ENCODE measurements at regions not wholly inside any gene's neighbourhood (a gene's known extent, or its start where the extent isn't known, plus 50 kb on each side); places are given as distances from the start of the nearest gene placed in this dataset.

DNA sequence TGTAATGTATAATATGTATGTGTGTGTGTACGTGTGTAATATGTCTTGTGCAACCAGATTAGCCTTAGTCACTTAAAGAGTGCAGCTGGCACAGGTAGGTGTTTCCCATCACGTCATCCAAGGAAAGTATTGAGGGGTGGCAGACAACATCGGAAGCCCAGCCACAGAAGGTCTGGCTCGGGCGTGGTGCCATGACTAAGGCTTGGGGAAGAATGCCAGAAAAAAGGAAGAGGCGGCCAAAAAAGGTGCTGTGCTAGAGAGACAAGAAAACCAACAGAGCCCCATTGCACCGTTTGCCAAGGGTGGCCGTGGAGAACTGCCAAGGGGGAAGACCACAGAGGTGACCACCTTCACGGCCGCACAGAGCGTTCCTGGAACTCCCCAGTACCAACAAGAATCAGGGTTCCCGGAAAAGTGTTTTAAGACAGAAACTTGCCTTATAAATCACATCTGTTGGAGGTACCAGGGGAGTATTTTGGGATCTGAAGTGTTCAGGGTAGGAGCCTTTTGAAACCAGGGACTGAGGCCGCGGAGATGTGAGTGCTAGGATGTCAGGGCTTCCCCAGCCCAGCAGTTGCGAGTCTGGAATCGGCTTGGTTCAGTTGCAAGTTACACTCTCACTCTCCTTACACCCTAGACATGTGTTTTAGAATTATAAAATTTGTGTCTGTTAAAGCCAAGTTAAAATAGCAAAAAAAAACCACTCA is 131.2 kb upstream of the DYRK2 start:
- Histone ChIP-seq H3K4me3 (no peak overlapping the region), H3K27me3 (replicated peaks in 1 of 7) (no peaks in the 10 kb centered on the region), H3K4me1 (peaks cover 0 to 26% (median 5%) of the 10 kb centered on the region in 6 donors), H3K36me3 (no peaks in the 10 kb centered on the region), H3K9me3 (no peaks in the 10 kb centered on the region), H3K27ac (no peak overlapping the region)
- intact Hi-C loops (cut with DNase I; ENCODE audit: low total_unique reads): no loop called here
- WGBS, 5 donors: 51 to 83% (median 73%) methylated on average over 16 of the region's 16 CpGs
- TF ChIP-seq POLR2A (IDR thresholded peaks at IDR 0.05): no peak
- no peak for TF ChIP-seq POLR2AphosphoS5 (IDR thresholded peaks at IDR 0.05)
- TF ChIP-seq, protein P1, sequence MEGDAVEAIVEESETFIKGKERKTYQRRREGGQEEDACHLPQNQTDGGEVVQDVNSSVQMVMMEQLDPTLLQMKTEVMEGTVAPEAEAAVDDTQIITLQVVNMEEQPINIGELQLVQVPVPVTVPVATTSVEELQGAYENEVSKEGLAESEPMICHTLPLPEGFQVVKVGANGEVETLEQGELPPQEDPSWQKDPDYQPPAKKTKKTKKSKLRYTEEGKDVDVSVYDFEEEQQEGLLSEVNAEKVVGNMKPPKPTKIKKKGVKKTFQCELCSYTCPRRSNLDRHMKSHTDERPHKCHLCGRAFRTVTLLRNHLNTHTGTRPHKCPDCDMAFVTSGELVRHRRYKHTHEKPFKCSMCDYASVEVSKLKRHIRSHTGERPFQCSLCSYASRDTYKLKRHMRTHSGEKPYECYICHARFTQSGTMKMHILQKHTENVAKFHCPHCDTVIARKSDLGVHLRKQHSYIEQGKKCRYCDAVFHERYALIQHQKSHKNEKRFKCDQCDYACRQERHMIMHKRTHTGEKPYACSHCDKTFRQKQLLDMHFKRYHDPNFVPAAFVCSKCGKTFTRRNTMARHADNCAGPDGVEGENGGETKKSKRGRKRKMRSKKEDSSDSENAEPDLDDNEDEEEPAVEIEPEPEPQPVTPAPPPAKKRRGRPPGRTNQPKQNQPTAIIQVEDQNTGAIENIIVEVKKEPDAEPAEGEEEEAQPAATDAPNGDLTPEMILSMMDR (IDR thresholded peaks at IDR 0.05 in 8 of 11, conservative IDR thresholded peaks at IDR 0.05 in 3 of 11): no peak
- DNase-seq: no peak

DNA sequence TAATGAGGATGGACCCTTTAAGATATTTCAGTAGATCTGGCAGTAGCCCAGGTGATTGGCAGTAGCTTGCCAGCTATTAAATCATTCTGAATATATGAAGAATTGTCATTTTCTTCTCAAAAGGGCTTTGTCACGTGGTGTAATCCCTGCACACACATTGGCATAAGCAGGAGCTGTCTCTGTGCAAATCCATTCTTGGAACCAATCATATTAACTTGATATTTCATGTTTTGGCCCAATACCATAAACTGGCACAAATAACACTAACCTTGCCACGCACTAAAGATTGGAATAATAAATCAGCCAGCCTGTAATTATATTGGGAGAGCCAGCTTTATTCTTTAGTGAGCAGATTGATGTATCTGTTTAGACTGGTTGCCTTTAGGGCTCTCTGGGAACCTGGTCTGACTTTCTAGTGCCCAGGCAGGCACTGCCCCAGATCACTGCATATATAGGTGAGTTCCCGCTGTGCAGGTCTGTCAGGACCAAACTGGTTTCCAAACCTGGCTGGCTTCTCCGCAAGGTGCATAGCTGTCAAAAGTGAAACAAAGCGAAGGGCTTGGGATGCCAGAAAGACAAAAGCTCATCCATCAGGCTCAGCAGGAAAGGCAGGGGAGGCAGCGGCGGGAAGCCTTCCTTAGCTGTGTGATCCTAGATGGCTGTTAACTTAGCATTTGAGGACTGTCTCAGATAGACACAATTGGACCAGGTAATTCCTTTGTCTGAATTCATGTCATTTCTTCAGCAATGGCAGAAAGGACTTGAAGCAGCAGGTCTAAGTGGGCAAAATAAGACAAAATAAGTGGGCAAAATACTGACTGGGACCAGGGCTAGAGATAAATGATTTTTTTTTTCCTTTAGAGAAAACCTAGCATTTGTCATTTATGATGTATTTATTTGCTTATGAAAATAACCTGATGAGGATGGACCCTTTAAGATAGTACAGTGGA is 128.8 kb upstream of the DYRK2 start:
- intact Hi-C loops (cut with DNase I; ENCODE audit: low total_unique reads): no loop called here

DNA sequence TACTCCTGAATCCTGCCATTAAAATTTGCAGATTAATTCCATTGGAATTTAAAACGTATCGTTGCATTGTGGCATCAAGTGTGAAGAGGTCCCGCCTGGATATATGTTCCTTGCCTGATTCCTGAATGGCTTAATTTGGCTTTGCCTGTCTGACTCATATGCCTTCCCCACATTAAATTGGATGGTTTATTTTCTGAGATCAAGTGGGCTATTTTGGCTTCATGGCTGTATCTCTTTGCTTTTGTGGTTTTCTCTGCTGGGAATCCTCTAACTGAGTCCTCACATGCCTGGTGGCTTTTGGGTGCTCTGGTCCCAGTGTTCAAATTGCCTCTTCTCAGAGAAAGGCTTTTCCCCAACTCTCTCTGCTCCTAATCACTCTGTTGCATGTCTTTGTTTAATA is 127.9 kb upstream of the DYRK2 start:
- TF ChIP-seq POLR2AphosphoS5 (IDR thresholded peaks at IDR 0.05) (no peak), POLR2A (IDR thresholded peaks at IDR 0.05) (no peak)
- TF ChIP-seq, protein P1 (IDR thresholded peaks at IDR 0.05 in 8 of 11, conservative IDR thresholded peaks at IDR 0.05 in 3 of 11): no peak
- Histone ChIP-seq H3K4me1 (peaks cover 0 to 14% (median 0%) of the 10 kb centered on the region in 6 donors), H3K27ac (no peak overlapping the region), H3K4me3 (no peak overlapping the region), H3K27me3 (replicated peaks in 1 of 7) (no peaks in the 10 kb centered on the region), H3K36me3 (no peaks in the 10 kb centered on the region), H3K9me3 (no peaks in the 10 kb centered on the region)
- 92 to 97% (median 95%) methylated on average over 3 of the region's 3 CpGs for WGBS, 5 donors
- no peak for DNase-seq
- intact Hi-C loops (cut with DNase I; ENCODE audit: low total_unique reads): no loop called here

More for the DNA sequence above, 128.8 kb upstream of the DYRK2 start:
- 87 to 91% (median 89%) methylated on average over 7 of the region's 7 CpGs for WGBS, 5 donors
- DNase-seq: no peak
- H3K4me1 ChIP-seq: peaks cover 0 to 22% (median 5%) of the 10 kb centered on the region in 6 donors
- H3K27me3 ChIP-seq (replicated peaks in 1 of 7): no peaks in the 10 kb centered on the region
- no peak overlapping the region for H3K27ac ChIP-seq
- H3K4me3 ChIP-seq: no peak overlapping the region
- no peaks in the 10 kb centered on the region for H3K36me3 ChIP-seq
- no peaks in the 10 kb centered on the region for H3K9me3 ChIP-seq
- TF ChIP-seq, protein P1 (IDR thresholded peaks at IDR 0.05 in 8 of 11, conservative IDR thresholded peaks at IDR 0.05 in 3 of 11): no peak
- TF ChIP-seq POLR2AphosphoS5 (IDR thresholded peaks at IDR 0.05) (no peak), POLR2A (IDR thresholded peaks at IDR 0.05) (no peak)

DNA sequence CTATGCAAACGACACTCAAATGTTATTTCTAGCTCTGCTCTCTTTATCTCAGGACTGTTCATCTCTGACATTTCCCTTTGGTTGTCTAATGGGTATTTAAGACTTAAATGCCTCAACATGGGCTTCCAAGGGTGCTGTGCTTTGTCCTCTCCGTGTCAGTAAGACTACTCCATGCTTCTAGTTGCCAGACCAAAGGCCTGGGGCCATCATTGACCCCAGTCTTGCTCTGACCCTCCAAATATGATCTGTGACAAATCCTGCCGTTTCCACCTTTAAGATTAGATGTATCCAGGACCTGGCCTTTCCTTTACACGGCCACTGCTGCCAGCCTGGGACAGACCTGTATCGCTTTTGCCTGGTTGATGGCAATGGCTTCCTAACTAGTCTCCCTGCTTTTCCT is 126.3 kb upstream of the DYRK2 start:
- Histone ChIP-seq H3K4me1 (no peaks in the 10 kb centered on the region), H3K4me3 (no peak overlapping the region), H3K27ac (no peak overlapping the region), H3K9me3 (no peaks in the 10 kb centered on the region), H3K36me3 (no peaks in the 10 kb centered on the region), H3K27me3 (replicated peaks in 1 of 7) (no peaks in the 10 kb centered on the region)
- no peak for DNase-seq
- WGBS, 5 donors: 74 to 91% (median 85%) methylated on average over 5 of the region's 5 CpGs
- TF ChIP-seq POLR2AphosphoS5 (IDR thresholded peaks at IDR 0.05) (no peak), POLR2A (IDR thresholded peaks at IDR 0.05) (no peak)
- TF ChIP-seq, protein P1 (IDR thresholded peaks at IDR 0.05 in 8 of 11, conservative IDR thresholded peaks at IDR 0.05 in 3 of 11): no peak
- intact Hi-C loops (cut with DNase I; ENCODE audit: low total_unique reads): no loop called here

All from spleen (tissue), 11 donors.